Fibroblast of skin of right biceps (primary cell): ENCODE measurements at regions not wholly inside any gene's neighbourhood (a gene's known extent, or its start where the extent isn't known, plus 50 kb on each side); places are given as distances from the start of the nearest gene placed in this dataset.
A peak's percentile ranks its signal among the peaks of the same experiment; 100 is the strongest.
"Not testable (repeated sequence)": the region's sequence is repeated elsewhere in the genome, so short reads cannot be mapped to it uniquely, and the experiment has no call there.

Experiments used
- DNase-seq: peaks from one replicate; pipeline ENCODE4 v3.0.0-alpha.2; 2013

GRCh38 chr18:15315301-15315700 lies 567.3 kb downstream of the ANKRD30B start:
- DNase-seq = not testable (repeated sequence)

GRCh38 chr18:15318655-15319054 lies 570.7 kb downstream of the ANKRD30B start:
- not testable (repeated sequence) for DNase-seq

DNA sequence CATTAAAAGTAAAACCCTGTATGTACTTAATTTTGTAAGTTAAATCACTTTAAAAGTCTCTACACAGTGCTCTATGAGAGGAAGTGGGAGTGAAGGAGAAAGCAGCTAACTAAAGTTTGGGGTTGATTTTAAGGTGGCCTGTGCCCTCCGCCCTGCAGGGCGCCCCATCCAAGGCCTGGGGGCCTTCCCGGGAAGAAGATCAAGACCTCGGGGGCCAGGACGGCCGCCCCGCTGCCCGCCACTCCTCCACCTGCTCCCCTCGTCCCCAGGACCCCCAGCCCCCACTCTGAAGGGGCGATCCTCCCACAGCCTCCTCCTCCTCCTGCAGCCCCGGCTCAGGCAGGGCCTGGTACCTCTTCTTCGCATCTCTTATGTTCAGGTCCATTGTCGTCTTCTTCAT lies 581.7 kb downstream of the ANKRD30B start:
- not testable (repeated sequence) for DNase-seq

GRCh38 chr18:15330149-15330548 lies 582.2 kb downstream of the ANKRD30B start:
- not testable (repeated sequence) for DNase-seq

GRCh38 chr18:15330600-15330999 lies 582.6 kb downstream of the ANKRD30B start:
- DNase-seq = not testable (repeated sequence)

- DNase-seq = not testable (repeated sequence)
Observed at GRCh38 chr18:15375671-15376070, 627.7 kb downstream of the ANKRD30B start.

DNA sequence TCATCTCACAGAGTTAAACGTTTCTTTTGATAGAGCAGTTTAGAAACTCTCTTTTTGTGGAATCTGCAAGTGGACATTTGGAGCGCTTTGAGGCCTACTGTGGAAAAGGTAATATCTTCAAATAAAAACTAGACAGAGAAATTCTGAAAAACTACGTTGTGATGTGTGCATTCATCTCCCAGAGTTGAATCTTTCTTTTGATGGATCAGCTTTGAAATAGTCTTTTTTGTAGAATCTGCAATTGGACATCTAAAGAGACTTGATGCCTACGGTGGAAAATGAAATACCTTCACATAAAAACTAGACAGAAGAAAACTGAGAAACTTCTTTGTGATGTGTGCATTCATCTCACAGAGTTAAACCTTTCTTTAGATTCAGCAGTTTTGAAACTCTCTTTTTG lies 659.9 kb downstream of the ANKRD30B start:
- DNase-seq = peak; percentile 0
